ENCODE measurements at regions not wholly inside any gene's neighbourhood (a gene's known extent, or its start where the extent isn't known, plus 50 kb on each side); places are given as distances from the start of the nearest gene placed in this dataset.

DNA sequence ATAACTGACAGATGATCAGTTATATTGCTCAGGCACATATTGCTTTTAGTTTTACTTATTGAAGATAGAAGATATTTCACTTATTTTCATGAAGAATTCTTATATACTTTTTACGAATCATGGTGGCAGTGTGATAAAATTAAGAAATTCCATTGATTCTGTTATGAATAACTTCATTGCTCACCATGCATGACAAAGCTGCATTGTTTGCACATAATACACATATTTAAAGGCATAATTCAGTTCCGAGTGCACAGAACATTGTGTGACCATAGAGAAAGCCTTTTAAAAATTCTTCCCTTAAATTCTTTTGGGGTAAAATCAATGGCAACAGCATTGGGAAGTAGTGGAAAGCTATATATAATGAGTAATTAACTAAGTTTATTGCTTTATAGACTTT, 82.5 kb upstream of the NAALADL2 start:
- TF ChIP-seq GFI1B (tag by site-specific recombination; IDR thresholded peaks at IDR 0.05) (no peak), ZNF600 (tag by site-specific recombination; IDR thresholded peaks at IDR 0.05) (no peak), ZNF654 (tag by site-specific recombination; IDR thresholded peaks at IDR 0.05; ENCODE audit: low read depth) (no peak), KLF9 (tag by site-specific recombination; IDR thresholded peaks at IDR 0.05; ENCODE audit: low read depth) (no peak), ZBTB7A (tag by site-specific recombination; IDR thresholded peaks at IDR 0.05; ENCODE audit: low read depth) (no peak), ZNF221 (tag by site-specific recombination; IDR thresholded peaks at IDR 0.05; ENCODE audit: borderline replicate concordance) (no peak), ZNF121 (tag by site-specific recombination; IDR thresholded peaks at IDR 0.05) (no peak)
- TF ChIP-seq, protein P1, sequence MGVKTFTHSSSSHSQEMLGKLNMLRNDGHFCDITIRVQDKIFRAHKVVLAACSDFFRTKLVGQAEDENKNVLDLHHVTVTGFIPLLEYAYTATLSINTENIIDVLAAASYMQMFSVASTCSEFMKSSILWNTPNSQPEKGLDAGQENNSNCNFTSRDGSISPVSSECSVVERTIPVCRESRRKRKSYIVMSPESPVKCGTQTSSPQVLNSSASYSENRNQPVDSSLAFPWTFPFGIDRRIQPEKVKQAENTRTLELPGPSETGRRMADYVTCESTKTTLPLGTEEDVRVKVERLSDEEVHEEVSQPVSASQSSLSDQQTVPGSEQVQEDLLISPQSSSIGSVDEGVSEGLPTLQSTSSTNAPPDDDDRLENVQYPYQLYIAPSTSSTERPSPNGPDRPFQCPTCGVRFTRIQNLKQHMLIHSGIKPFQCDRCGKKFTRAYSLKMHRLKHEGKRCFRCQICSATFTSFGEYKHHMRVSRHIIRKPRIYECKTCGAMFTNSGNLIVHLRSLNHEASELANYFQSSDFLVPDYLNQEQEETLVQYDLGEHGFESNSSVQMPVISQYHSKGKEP (tag by site-specific recombination; IDR thresholded peaks at IDR 0.05), result no peak
- TF ChIP-seq, protein P2, sequence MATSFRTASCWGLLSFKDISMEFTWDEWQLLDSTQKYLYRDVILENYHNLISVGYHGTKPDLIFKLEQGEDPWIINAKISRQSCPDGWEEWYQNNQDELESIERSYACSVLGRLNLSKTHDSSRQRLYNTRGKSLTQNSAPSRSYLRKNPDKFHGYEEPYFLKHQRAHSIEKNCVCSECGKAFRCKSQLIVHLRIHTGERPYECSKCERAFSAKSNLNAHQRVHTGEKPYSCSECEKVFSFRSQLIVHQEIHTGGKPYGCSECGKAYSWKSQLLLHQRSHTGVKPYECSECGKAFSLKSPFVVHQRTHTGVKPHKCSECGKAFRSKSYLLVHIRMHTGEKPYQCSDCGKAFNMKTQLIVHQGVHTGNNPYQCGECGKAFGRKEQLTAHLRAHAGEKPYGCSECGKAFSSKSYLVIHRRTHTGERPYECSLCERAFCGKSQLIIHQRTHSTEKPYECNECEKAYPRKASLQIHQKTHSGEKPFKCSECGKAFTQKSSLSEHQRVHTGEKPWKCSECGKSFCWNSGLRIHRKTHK (tag by site-specific recombination; IDR thresholded peaks at IDR 0.05), result no peak
- Histone ChIP-seq H3K4me3 (ENCODE audit: low read depth, low read length) (no peak overlapping the region), H3K9me3 (ENCODE audit: control insufficient read depth, insufficient read depth, low read depth, low read length) (no peaks in the 10 kb centered on the region), H3K4me1 (ENCODE audit: control insufficient read depth, insufficient read depth, low read length) (no peaks in the 10 kb centered on the region), H3K36me3 (ENCODE audit: control insufficient read depth in 2 of 2, insufficient read depth in 1 of 2, low read length in 2 of 2) (no peaks in the 10 kb centered on the region), H3K27ac (ENCODE audit: extremely low read depth, low read depth, low read length) (no peak overlapping the region)
- CTCF ChIA-PET, result no interaction called here
- POLR2A ChIA-PET, result no interaction called here

DNA sequence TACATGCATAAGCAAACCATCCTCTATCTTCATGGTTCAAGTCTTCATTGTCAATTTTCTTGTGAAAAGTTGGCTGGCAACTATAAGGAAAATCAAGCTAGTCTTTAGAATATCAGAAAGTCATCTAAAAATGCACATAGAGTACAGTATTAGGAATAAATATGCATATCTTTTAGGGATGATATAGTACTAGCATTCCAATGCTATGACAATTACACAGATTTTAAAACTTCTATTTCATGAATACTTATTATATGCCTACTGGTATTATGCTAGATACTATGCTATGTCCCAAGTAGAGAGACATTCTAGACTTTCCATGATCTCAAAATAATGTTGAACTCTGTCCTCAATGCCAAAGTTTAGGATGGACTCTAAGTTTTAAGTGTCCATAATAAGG, 81.3 kb upstream of the NAALADL2 start:
- Histone ChIP-seq H3K36me3 (ENCODE audit: control insufficient read depth in 2 of 2, insufficient read depth in 1 of 2, low read length in 2 of 2) (no peaks in the 10 kb centered on the region), H3K4me3 (ENCODE audit: low read depth, low read length) (no peak overlapping the region), H3K4me1 (ENCODE audit: control insufficient read depth, insufficient read depth, low read length) (no peaks in the 10 kb centered on the region), H3K9me3 (ENCODE audit: control insufficient read depth, insufficient read depth, low read depth, low read length) (no peaks in the 10 kb centered on the region), H3K27ac (ENCODE audit: extremely low read depth, low read depth, low read length) (no peak overlapping the region)
- POLR2A ChIA-PET, result no interaction called here
- no peak for TF ChIP-seq ZNF768 (tag by site-specific recombination; IDR thresholded peaks at IDR 0.05)
- no peak for TF ChIP-seq EGR2 (tag by site-specific recombination; IDR thresholded peaks at IDR 0.05; ENCODE audit: low read depth)
- TF ChIP-seq SALL2 (tag by site-specific recombination; IDR thresholded peaks at IDR 0.05; ENCODE audit: borderline replicate concordance), result no peak
- CTCF ChIA-PET, result no interaction called here

DNA sequence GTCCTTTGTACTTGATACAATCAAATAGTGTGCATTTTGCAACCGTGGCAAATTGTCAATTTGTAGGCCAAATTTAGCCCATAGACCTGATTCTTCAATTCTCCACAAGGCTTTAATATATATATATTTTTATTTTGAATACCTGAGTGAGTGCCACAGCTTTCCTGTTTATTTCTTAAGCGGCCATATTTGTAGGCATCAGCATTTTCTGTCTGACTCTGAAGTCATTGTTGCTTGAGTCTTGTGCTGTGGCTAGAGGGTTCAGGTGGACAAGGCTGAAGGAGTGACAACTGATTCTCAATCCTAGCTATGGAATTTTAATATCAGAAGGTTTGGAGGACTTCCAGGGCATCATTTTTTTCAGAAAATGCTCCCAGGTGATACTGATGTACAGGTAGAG, 75.6 kb upstream of the NAALADL2 start:
- CTCF ChIA-PET, result interaction anchor here (0.6 to 0.7 kb wide), 2 partner anchors 76 to 79 kb away, joined by 3 read pairs; no protein-coding TSS in a partner anchor

More for the DNA sequence above, 75.6 kb upstream of the NAALADL2 start:
- H3K36me3 ChIP-seq (ENCODE audit: control insufficient read depth in 2 of 2, insufficient read depth in 1 of 2, low read length in 2 of 2), result no peaks in the 10 kb centered on the region
- TF ChIP-seq SP2 (tag by site-specific recombination; IDR thresholded peaks at IDR 0.05) (no peak), HOXC10 (CRISPR knock-in tag; IDR thresholded peaks at IDR 0.05) (no peak), ZNF626 (tag by site-specific recombination; IDR thresholded peaks at IDR 0.05) (no peak), MEIS1 (CRISPR knock-in tag; IDR thresholded peaks at IDR 0.05; ENCODE audit: borderline replicate concordance) (no peak), ZNF701 (tag by site-specific recombination; IDR thresholded peaks at IDR 0.05) (no peak), ZNF2 (tag by site-specific recombination; IDR thresholded peaks at IDR 0.05) (no peak), ZNF747 (tag by site-specific recombination; IDR thresholded peaks at IDR 0.05) (no peak), ZNF529 (tag by site-specific recombination; IDR thresholded peaks at IDR 0.05; ENCODE audit: insufficient replicate concordance) (no peak), ZFP69B (tag by site-specific recombination; IDR thresholded peaks at IDR 0.05) (no peak), ZNF658 (tag by site-specific recombination; IDR thresholded peaks at IDR 0.05) (no peak), ZSCAN16 (tag by site-specific recombination; IDR thresholded peaks at IDR 0.05) (no peak)
- TF ChIP-seq, protein P3, sequence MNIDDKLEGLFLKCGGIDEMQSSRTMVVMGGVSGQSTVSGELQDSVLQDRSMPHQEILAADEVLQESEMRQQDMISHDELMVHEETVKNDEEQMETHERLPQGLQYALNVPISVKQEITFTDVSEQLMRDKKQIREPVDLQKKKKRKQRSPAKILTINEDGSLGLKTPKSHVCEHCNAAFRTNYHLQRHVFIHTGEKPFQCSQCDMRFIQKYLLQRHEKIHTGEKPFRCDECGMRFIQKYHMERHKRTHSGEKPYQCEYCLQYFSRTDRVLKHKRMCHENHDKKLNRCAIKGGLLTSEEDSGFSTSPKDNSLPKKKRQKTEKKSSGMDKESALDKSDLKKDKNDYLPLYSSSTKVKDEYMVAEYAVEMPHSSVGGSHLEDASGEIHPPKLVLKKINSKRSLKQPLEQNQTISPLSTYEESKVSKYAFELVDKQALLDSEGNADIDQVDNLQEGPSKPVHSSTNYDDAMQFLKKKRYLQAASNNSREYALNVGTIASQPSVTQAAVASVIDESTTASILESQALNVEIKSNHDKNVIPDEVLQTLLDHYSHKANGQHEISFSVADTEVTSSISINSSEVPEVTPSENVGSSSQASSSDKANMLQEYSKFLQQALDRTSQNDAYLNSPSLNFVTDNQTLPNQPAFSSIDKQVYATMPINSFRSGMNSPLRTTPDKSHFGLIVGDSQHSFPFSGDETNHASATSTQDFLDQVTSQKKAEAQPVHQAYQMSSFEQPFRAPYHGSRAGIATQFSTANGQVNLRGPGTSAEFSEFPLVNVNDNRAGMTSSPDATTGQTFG (tag by site-specific recombination; IDR thresholded peaks at IDR 0.05; ENCODE audit: borderline replicate concordance), result no peak
- TF ChIP-seq, protein P4, sequence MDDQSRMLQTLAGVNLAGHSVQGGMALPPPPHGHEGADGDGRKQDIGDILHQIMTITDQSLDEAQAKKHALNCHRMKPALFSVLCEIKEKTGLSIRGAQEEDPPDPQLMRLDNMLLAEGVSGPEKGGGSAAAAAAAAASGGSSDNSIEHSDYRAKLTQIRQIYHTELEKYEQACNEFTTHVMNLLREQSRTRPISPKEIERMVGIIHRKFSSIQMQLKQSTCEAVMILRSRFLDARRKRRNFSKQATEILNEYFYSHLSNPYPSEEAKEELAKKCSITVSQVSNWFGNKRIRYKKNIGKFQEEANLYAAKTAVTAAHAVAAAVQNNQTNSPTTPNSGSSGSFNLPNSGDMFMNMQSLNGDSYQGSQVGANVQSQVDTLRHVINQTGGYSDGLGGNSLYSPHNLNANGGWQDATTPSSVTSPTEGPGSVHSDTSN (CRISPR knock-in tag; IDR thresholded peaks at IDR 0.05), result no peak
- H3K9me3 ChIP-seq (ENCODE audit: control insufficient read depth, insufficient read depth, low read depth, low read length), result no peaks in the 10 kb centered on the region
- no peak overlapping the region for H3K27ac ChIP-seq (ENCODE audit: extremely low read depth, low read depth, low read length)
- H3K4me1 ChIP-seq (ENCODE audit: control insufficient read depth, insufficient read depth, low read length), result no peaks in the 10 kb centered on the region
- H3K4me3 ChIP-seq (ENCODE audit: low read depth, low read length), result no peak overlapping the region
- POLR2A ChIA-PET, result no interaction called here

All from HEK293 (cell line).